Adrenal gland (tissue), 5 donors: ENCODE measurements at regions not wholly inside any gene's neighbourhood (a gene's known extent, or its start where the extent isn't known, plus 50 kb on each side); places are given as distances from the start of the nearest gene placed in this dataset.

Experiments
- CTCF ChIP-seq, 6 experiments: fragments of 450-650 bp in 4 of 6; fragments of 200-600 bp in 2 of 6; sonication (generic) in 1 of 6; IDR thresholded peaks; 1 replicate in 5 of 6; 2 replicates in 1 of 6; pipeline versions ENCODE4 v1.5.1 to v1.8.0; 2016 to 2021; ENCODE audit warnings: antibody characterized with exemption in 6 of 6, mild to moderate bottlenecking in 2 of 6, moderate library complexity in 1 of 6
- POLR2A ChIP-seq, 2 donors: fragments of 450-650 bp; IDR thresholded peaks; one replicate each; pipeline ENCODE4 v1.6.1; 2017; ENCODE audit warnings: antibody characterized with exemption in 2 of 2, mild to moderate bottlenecking in 2 of 2, moderate library complexity in 1 of 2
- donor health status: DM: no; HTN: no; CAD: no.

GRCh38 chr16:9596788-9597187 lies 505.3 kb downstream of the HAPSTR1 start:
- TF ChIP-seq CTCF (IDR thresholded peaks at IDR 0.05) (no peak), POLR2A (IDR thresholded peaks at IDR 0.05) (no peak)
